ENCODE measurements at regions not wholly inside any gene's neighbourhood (a gene's known extent, or its start where the extent isn't known, plus 50 kb on each side); places are given as distances from the start of the nearest gene placed in this dataset.
A peak's percentile ranks its signal among the peaks of the same experiment; 100 is the strongest.

GRCh38 chr4:14592950-14593349, 409.3 kb upstream of the CPEB2 start:
- DNase-seq = no peak

DNA sequence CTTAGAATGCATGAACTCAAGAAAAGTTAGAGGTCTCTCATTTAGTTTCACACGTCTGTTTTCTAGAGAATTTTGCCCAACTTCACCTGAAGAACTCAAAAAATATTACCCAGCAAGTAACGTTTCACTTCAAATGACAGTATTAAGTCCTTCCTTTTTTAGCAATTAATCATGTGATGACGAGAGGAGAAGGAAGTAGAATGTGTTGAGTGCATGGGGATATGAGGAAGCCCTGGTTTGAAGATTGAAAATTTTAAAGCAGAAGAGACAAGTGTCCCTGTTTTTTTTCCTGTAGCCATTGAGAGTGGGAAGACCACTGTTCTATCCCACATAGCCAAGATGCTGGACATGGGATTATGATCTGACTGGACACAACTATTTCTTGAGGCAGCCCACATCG, 406.3 kb upstream of the CPEB2 start:
- DNase-seq = no peak

GRCh38 chr4:14596437-14596836, 405.8 kb upstream of the CPEB2 start:
- no peak for DNase-seq

DNA sequence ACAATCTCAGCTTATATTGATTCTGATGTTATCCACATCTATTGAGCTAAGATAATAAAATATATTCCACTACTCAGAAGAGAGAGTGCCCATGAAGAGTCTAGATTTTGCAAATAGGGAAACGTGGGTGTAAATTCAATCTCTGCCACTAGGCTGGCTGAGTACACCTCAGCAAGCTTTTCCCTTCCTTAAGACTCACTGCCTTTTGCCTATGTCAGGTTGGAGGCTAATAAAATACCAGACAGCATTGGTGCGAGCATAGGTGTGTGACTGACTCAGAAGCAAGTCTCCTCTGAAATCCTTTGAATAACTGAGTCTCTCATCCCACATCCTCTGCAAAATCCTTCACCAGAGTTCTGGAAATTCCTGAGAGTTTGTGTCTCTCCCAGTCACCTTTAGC, 405.4 kb upstream of the CPEB2 start:
- DNase-seq = no peak

- DNase-seq = no peak
Measured at GRCh38 chr4:14602206-14602605, 400.1 kb upstream of the CPEB2 start.

DNA sequence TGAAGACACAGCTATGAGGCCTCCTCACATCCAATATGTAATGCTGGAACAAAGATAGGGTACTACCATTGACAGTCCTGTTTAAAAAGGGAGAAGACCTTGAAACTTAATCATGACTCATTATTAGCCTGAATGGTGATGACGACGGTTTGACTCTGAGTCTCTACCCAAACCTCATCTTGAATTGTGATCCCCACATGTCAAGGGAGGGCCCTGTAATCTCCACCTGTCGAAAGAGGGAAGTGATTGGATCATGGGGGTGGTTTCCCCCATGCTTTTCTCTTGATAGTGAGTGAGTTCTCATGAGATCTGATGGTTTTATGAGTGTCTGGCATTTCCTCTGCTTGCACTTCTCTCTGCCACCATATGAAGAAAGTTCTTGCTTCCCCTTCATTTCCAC, 395.3 kb upstream of the CPEB2 start:
- no peak for DNase-seq

DNA sequence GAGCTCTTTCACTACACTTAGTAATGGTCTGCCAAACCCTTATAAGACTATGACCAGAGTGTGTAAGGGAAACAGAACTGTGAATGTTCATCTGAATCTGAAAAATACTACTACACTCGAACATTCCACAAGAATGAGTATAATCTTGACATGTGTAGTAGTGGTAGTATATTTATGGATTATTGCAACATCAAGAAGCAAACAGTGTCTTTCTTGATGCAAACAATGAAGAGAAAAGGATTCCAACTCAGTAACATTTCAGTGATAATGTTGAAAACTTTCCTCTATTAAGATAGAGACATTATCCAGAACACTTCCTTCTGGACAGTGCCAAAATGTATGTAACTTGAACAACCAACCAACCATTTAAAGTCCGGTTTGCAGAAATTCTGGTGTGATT, 394.7 kb upstream of the CPEB2 start:
- DNase-seq = no peak

- no peak for DNase-seq
Measured at GRCh38 chr4:14608630-14609029, 393.7 kb upstream of the CPEB2 start.

DNA sequence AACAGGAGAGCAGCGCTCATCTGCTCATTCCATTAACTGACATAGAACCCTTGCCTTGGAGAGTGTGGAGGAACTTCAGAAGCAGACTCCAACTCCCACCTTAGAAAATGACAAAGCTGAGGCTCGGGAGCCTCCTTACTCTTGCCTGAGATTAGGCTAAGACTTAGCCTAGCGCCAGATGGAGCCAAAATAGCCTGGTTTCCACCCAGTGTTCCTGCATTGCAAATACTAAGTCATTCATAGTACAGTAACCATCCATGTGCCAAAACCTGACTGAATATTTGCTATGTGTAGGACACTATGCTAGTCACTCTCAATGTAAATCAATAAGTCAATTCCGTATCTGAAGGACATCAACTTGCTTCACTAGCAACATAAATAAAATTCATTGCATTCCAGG, 387.4 kb upstream of the CPEB2 start:
- no peak for DNase-seq

DNA sequence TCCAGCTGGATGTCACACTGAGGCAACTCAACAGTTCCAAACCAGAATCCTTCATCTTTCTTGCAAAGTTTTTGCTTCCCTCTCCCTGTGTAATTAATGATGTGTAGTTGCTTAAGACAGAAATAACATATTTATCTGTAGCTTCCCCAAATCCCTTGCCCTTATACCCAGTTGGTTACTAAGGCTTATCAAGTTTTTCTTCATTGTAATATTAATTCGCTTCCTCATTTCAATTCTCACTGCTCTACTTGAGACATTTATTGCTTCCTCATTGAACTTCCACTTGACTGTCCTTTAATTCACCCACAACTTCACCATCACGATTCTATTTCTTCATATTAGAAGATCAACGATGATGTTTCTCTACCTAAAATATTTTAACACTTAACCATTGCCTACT, 386.6 kb upstream of the CPEB2 start:
- no peak for DNase-seq

- DNase-seq = no peak
Measured at GRCh38 chr4:14620567-14621141, 381.6 kb upstream of the CPEB2 start.

- DNase-seq = no peak
Measured at GRCh38 chr4:14621731-14622463, 380.4 kb upstream of the CPEB2 start.

DNA sequence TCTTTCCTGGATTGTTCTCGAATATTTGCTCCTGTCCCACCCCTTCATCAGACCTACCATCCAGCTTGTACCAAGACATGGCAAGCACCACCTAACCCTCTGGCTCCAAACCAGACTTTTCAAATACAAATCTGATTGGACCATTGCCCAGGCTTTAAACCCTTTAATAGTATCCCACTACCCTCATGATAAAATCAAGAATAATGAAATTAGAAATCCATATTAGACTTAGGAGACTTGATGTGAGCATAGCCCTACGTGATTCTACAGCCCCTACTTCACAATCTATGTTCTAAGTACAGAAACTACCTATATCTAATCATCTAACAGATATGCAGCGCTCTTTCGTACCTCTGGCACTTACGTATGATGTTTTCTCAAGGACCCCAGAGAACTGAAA, 375.2 kb upstream of the CPEB2 start:
- DNase-seq = no peak

DNA sequence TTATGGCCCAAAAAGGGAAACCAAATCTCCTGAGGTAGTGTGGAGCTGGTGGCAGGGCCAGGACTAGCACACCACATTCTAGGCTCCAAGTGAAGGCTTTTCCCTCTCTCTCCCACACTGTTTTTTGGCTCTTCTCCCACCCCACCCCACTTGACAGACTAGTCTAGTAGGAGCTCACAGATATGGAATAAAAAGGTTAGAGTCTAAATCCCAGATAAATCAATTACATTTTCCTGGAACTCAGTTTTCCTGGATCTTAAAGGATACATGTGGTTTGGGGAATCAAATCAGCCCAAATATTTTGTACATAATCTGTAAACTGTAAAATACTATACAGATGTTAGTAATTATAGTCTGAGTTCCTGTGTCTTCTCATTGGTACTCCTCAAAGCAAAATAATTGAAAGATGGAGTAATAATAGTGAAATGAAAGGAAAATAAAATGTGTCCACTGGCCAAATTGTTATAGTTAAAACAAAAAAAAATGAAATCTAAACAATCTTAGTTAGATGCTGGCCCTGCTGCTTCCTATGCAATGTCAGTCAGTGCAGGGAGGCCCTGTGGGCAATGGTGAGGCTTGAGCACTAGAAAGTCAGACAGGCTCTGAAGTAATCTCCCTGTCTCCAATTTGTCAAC, 370.4 kb upstream of the CPEB2 start:
- DNase-seq = no peak

DNA sequence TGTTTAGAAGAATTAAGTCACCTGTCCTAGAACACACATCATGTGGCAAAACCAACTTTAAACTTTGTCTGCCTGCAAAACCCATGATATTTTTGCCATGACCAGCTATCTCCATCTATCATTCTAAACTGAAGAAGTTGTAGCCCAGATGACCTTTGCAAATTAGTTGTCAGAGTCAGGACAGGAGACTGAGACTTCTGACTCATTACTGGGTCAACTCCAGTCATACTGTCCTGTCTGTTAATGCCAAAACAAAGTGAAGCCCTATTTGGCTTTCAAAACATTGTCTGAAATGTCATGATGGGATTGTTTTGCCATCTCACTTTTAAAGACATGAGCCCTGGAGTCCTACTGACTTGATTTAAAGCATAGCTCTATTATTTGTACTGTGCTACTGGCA, 365.7 kb upstream of the CPEB2 start:
- DNase-seq = no peak

- no peak for DNase-seq
Measured at GRCh38 chr4:14640476-14640875, 361.8 kb upstream of the CPEB2 start.

- DNase-seq = no peak
Measured at GRCh38 chr4:14641871-14642270, 360.4 kb upstream of the CPEB2 start.

- DNase-seq = no peak
Measured at GRCh38 chr4:14644580-14645282, 357.6 kb upstream of the CPEB2 start.

- peak; percentile 6 for DNase-seq
Measured at GRCh38 chr4:14646831-14647230, 355.4 kb upstream of the CPEB2 start.

- DNase-seq = no peak
Measured at GRCh38 chr4:14650127-14650526, 352.2 kb upstream of the CPEB2 start.

DNA sequence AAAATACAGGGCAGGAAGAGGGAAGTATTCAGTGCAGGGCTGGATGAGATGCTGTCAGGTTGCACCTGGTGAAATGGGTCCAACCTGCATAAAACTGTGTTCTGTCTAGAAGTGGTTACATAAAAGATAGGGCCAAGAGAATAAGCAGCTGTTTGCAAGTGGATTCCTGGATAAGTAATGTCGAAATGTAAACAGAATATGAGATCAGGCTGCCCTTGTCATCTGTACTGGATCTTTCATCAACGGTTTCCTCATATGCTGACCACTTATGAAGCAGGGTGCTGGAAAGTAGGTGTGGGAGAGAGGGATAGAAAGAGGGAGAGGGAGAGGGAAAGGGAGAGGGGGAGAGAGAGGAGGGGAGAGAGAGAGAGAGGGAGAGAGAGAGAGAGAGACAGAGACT, 349.8 kb upstream of the CPEB2 start:
- DNase-seq = no peak

- no peak for DNase-seq
Measured at GRCh38 chr4:14653338-14653737, 348.9 kb upstream of the CPEB2 start.

- no peak for DNase-seq
Measured at GRCh38 chr4:14659286-14659685, 343.0 kb upstream of the CPEB2 start.

GRCh38 chr4:14667624-14668151, 334.6 kb upstream of the CPEB2 start:
- DNase-seq = peak; percentile 0
